ENCODE measurements at regions not wholly inside any gene's neighbourhood (a gene's known extent, or its start where the extent isn't known, plus 50 kb on each side); places are given as distances from the start of the nearest gene placed in this dataset.

- TF ChIP-seq CTCF (IDR thresholded peaks at IDR 0.05) (no peak), POLR2A (IDR thresholded peaks at IDR 0.05) (no peak), POLR2AphosphoS5 (IDR thresholded peaks at IDR 0.05) (no peak)
Measured at GRCh38 chr14:37842106-37842505, 246.7 kb downstream of the TTC6 start.
